Esophagus squamous epithelium (tissue), 4 donors: ENCODE measurements at regions not wholly inside any gene's neighbourhood (a gene's known extent, or its start where the extent isn't known, plus 50 kb on each side); places are given as distances from the start of the nearest gene placed in this dataset.

Experiments
- POLR2A ChIP-seq, 4 donors: fragments of 450-650 bp; IDR thresholded peaks; one replicate each; pipeline ENCODE4 v1.6.1; 2017; ENCODE audit warnings: antibody characterized with exemption in 4 of 4, mild to moderate bottlenecking in 4 of 4, moderate library complexity in 3 of 4
- TF ChIP-seq, protein P1 (sequence below), 6 experiments: fragments of 450-650 bp in 4 of 6; fragments of 200-600 bp in 2 of 6; sonication (generic) in 2 of 6; IDR thresholded peaks; one replicate each; pipeline ENCODE4 v1.5.1; 2016 to 2019; ENCODE audit warnings: antibody characterized with exemption in 6 of 6, mild to moderate bottlenecking in 4 of 6, moderate library complexity in 4 of 6

DNA sequence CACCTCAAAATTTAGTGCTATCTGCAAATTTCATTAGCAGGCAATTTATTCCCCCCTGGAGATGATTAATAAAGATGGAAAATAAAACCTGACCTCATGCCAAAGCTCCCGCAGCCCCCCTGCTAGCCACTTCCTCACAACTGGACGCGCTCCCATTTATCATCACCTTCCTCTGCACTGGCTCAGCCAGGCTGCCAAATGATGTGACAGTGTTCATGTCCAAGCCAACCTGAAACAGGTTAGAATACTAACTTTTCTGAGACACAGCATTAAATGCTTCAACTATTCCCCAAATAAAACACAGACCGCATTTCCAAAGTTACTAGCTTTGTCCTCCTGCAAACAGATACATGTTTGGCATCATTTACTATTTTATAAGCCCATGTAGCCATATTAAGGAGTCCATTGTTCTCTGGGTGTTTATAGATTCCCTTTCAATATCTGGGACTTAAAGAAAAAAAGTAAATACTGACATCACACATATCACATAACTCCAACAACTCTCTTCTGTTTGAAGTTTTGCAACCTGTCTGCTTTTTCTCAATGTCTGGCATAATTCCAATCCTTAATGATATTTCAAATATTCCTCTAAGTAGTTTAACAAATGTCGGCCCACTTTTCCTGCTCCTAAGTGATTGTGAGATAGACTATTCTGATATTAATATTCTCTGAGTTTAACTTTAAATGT lies 829.7 kb upstream of the FAT3 start:
- TF ChIP-seq, protein P1, sequence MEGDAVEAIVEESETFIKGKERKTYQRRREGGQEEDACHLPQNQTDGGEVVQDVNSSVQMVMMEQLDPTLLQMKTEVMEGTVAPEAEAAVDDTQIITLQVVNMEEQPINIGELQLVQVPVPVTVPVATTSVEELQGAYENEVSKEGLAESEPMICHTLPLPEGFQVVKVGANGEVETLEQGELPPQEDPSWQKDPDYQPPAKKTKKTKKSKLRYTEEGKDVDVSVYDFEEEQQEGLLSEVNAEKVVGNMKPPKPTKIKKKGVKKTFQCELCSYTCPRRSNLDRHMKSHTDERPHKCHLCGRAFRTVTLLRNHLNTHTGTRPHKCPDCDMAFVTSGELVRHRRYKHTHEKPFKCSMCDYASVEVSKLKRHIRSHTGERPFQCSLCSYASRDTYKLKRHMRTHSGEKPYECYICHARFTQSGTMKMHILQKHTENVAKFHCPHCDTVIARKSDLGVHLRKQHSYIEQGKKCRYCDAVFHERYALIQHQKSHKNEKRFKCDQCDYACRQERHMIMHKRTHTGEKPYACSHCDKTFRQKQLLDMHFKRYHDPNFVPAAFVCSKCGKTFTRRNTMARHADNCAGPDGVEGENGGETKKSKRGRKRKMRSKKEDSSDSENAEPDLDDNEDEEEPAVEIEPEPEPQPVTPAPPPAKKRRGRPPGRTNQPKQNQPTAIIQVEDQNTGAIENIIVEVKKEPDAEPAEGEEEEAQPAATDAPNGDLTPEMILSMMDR (IDR thresholded peaks at IDR 0.05) = no peak
- no peak for TF ChIP-seq POLR2A (IDR thresholded peaks at IDR 0.05)
